Adrenal gland (tissue), 5 donors: ENCODE measurements at regions not wholly inside any gene's neighbourhood (a gene's known extent, or its start where the extent isn't known, plus 50 kb on each side); places are given as distances from the start of the nearest gene placed in this dataset.

Source experiments
- CTCF ChIP-seq, 6 experiments: fragments of 450-650 bp in 4 of 6; fragments of 200-600 bp in 2 of 6; sonication (generic) in 1 of 6; IDR thresholded peaks; 1 replicate in 5 of 6; 2 replicates in 1 of 6; pipeline versions ENCODE4 v1.5.1 to v1.8.0; 2016 to 2021; ENCODE audit warnings: antibody characterized with exemption in 6 of 6, mild to moderate bottlenecking in 2 of 6, moderate library complexity in 1 of 6
- POLR2A ChIP-seq, 2 donors: fragments of 450-650 bp; IDR thresholded peaks; one replicate each; pipeline ENCODE4 v1.6.1; 2017; ENCODE audit warnings: antibody characterized with exemption in 2 of 2, mild to moderate bottlenecking in 2 of 2, moderate library complexity in 1 of 2
- donor health status: DM: no; HTN: no; CAD: no.

DNA sequence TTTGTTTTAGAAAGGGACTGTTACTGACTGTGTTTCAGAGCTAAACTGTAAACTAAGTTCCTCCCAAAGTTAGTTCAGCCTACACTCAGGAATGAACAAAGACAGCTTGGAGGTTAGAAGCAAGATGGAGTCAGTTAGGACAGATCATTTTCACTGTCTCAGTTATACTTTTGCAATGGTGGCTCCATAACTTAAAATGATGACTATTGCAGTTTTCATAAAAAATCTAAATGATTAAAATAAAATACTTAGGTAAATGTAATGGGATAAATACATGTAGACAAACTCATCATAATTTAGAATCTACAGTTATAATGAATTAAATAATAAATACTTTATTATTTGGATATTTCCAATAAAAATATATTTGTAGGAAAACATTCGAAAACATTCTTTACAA lies 590.6 kb downstream of the EPHA7 start:
- TF ChIP-seq CTCF (IDR thresholded peaks at IDR 0.05) (no peak), POLR2A (IDR thresholded peaks at IDR 0.05) (no peak)
